GM10266 (cell line): ENCODE measurements at regions not wholly inside any gene's neighbourhood (a gene's known extent, or its start where the extent isn't known, plus 50 kb on each side); places are given as distances from the start of the nearest gene placed in this dataset.
"Not testable (repeated sequence)": the region's sequence is repeated elsewhere in the genome, so short reads cannot be mapped to it uniquely, and the experiment has no call there.

Experiments
- DNase-seq: peaks from one replicate; pipeline ENCODE4 v3.0.0; 2012; ENCODE audit errors: extremely low spot score
- TF ChIP-seq, protein P1 (sequence below): IDR thresholded peaks from 2 replicates; pipeline ENCODE4 v1.5.1; 2012; ENCODE audit warnings: mild to moderate bottlenecking, low read depth; ENCODE audit not compliant: control insufficient read depth, insufficient read depth; ENCODE audit errors: missing control alignments

- TF ChIP-seq, protein P1, sequence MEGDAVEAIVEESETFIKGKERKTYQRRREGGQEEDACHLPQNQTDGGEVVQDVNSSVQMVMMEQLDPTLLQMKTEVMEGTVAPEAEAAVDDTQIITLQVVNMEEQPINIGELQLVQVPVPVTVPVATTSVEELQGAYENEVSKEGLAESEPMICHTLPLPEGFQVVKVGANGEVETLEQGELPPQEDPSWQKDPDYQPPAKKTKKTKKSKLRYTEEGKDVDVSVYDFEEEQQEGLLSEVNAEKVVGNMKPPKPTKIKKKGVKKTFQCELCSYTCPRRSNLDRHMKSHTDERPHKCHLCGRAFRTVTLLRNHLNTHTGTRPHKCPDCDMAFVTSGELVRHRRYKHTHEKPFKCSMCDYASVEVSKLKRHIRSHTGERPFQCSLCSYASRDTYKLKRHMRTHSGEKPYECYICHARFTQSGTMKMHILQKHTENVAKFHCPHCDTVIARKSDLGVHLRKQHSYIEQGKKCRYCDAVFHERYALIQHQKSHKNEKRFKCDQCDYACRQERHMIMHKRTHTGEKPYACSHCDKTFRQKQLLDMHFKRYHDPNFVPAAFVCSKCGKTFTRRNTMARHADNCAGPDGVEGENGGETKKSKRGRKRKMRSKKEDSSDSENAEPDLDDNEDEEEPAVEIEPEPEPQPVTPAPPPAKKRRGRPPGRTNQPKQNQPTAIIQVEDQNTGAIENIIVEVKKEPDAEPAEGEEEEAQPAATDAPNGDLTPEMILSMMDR, result no peak
- DNase-seq, result no peak
These were observed 117.8 kb upstream of the FAM174B start for GRCh38 chr15:92773340-92773739.

- TF ChIP-seq, protein P1, result no peak
These were observed 120.2 kb upstream of the CHD2 start for GRCh38 chr15:92779874-92780273.

GRCh38 chr15:92780843-92781242, 119.3 kb upstream of the CHD2 start:
- no peak for DNase-seq
- TF ChIP-seq, protein P1, result no peak

More at GRCh38 chr15:92779874-92780273, 120.2 kb upstream of the CHD2 start:
- no peak for DNase-seq

DNA sequence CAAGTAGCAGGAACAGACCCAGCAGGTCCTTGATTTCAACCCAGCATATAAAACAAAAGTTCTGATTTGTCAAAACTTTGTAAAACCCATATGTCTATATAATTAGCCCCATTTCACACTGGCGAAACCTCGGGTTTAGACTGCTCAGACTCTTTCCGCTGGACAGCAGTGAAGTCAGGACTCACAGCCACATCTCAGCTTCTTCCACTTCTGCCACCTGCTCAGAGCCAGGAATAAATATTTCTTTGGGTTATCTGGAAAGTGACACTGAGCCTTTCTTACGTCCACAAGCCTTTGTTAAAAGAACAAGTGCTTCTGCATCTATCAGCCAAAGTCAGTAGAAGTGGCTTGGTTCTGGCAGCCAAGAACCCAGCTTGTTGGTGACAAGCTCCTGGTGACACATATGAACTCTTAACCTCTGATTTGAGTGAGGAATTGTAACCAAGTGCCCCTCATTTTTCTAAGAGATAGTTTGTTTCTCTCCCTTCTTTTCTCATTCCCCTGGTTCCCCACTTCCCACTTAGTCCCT, 118.1 kb upstream of the CHD2 start:
- no peak for DNase-seq
- TF ChIP-seq, protein P1, result no peak

- no peak for DNase-seq
- TF ChIP-seq, protein P1, result no peak
These were observed 113.0 kb upstream of the CHD2 start for GRCh38 chr15:92787116-92787515.

- DNase-seq, result no peak
- TF ChIP-seq, protein P1, result no peak
These were observed 111.9 kb upstream of the CHD2 start for GRCh38 chr15:92788196-92788595.

- not testable (repeated sequence) for DNase-seq
These were observed 111.3 kb upstream of the CHD2 start for GRCh38 chr15:92788793-92789192.

- no peak for DNase-seq
- TF ChIP-seq, protein P1, result no peak
These were observed 103.9 kb upstream of the CHD2 start for GRCh38 chr15:92796161-92796611.
